ENCODE measurements at regions not wholly inside any gene's neighbourhood (a gene's known extent, or its start where the extent isn't known, plus 50 kb on each side); places are given as distances from the start of the nearest gene placed in this dataset.

GRCh38 chr7:145665499-145666258 is 450.9 kb upstream of the CNTNAP2 start:
- TF ChIP-seq POLR2A (IDR thresholded peaks at IDR 0.05): no peak
- TF ChIP-seq CTCF (IDR thresholded peaks at IDR 0.05): no peak
- Histone ChIP-seq H3K9me3 (no peaks in the 10 kb centered on the region), H3K36me3 (no peaks in the 10 kb centered on the region), H3K27me3 (no peaks in the 10 kb centered on the region), H3K4me3 (no peak overlapping the region), H3K4me1 (no peaks in the 10 kb centered on the region), H3K27ac (no peak overlapping the region)
- intact Hi-C loops (cut with DNase I): no loop called here
- 78% methylated on average over 3 of the region's 3 CpGs for WGBS (ENCODE audit: insufficient coverage, low coverage, low lambda C conversion rate, missing lambda C conversion rate)
- ATAC-seq (no peak), DNase-seq (no peak)

GRCh38 chr7:145655666-145656065 is 460.9 kb upstream of the CNTNAP2 start:
- no peak for ATAC-seq
- H3K4me3 ChIP-seq: no peak overlapping the region
- intact Hi-C loops (cut with DNase I): no loop called here
- H3K4me1 ChIP-seq: no peaks in the 10 kb centered on the region
- no peaks in the 10 kb centered on the region for H3K36me3 ChIP-seq
- H3K9me3 ChIP-seq: no peaks in the 10 kb centered on the region
- DNase-seq: no peak
- no peak for TF ChIP-seq CTCF (IDR thresholded peaks at IDR 0.05)
- no peak overlapping the region for H3K27ac ChIP-seq
- 67% methylated on average over 1 of the region's 1 CpG for WGBS (ENCODE audit: insufficient coverage, low coverage, low lambda C conversion rate, missing lambda C conversion rate)
- no peaks in the 10 kb centered on the region for H3K27me3 ChIP-seq

DNA sequence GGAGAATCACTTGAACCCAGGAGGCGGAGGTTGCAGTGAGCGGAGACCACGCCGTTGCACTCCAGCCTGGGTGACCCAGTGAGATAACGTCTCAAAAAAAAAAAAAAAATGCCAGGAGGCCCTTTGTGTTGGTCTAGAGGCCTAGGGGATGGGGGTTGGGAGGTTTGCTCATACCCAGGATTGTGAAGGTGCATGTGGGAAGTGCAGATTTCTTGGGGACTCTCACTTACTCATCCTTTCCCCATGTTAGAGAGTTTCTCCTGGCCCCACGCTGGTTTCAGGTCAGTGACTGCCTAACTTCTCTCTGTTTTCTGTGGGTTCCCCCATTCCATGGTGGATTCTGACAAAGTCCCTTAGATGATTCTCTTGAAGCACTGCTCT is 471.5 kb upstream of the CNTNAP2 start:
- H3K27me3 ChIP-seq: no peaks in the 10 kb centered on the region
- WGBS (ENCODE audit: insufficient coverage, low coverage, low lambda C conversion rate, missing lambda C conversion rate): 40% methylated on average over 1 of the region's 6 CpGs
- H3K27ac ChIP-seq: no peak overlapping the region
- intact Hi-C loops (cut with DNase I): no loop called here
- no peak overlapping the region for H3K4me3 ChIP-seq
- TF ChIP-seq CTCF (IDR thresholded peaks at IDR 0.05) (no peak), POLR2A (IDR thresholded peaks at IDR 0.05) (no peak)
- H3K4me1 ChIP-seq: no peaks in the 10 kb centered on the region
- DNase-seq (no peak), ATAC-seq (no peak)
- H3K36me3 ChIP-seq: no peaks in the 10 kb centered on the region
- H3K9me3 ChIP-seq: no peaks in the 10 kb centered on the region

DNA sequence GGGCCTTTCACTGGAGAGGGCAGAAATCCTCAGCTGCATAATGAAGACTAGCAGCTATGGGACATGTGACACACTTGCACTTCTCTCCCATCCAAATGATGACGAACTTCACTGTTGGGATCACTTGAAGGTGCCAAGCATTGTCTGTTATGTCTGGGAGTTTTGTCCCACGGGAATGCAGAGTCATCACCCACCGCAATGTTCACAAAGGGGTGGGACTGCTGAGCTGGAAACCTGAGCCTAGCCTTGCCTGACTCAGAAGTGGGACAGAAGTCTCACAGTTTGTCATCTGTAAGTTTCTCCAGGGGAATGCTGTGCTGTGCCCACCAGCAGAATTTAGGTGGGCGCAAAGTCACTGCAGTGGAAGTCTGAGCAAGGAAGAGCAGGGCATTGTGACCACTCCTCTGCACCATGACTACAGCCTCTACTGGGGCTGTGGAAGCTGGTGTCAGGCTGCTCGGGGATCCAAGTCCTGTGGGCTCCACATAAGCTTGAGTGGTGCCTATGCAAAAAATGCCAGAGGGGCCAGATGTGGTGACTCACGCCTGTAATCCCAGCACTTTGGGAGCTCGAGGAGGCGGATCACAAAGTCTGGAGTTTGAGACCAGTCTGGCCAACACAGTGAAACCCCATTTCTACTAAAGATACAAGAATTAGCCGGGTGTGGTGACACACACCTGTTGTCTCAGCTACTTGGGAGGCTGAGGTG is 472.0 kb upstream of the CNTNAP2 start:
- Histone ChIP-seq H3K9me3 (no peaks in the 10 kb centered on the region), H3K27me3 (no peaks in the 10 kb centered on the region), H3K4me1 (no peaks in the 10 kb centered on the region), H3K27ac (no peak overlapping the region), H3K4me3 (no peak overlapping the region), H3K36me3 (no peaks in the 10 kb centered on the region)
- ATAC-seq: no peak
- TF ChIP-seq CTCF (IDR thresholded peaks at IDR 0.05) (no peak), POLR2A (IDR thresholded peaks at IDR 0.05) (no peak)
- DNase-seq: no peak
- WGBS (ENCODE audit: insufficient coverage, low coverage, low lambda C conversion rate, missing lambda C conversion rate): 54% methylated on average over 5 of the region's 9 CpGs
- intact Hi-C loops (cut with DNase I): no loop called here

Measured in right lobe of liver (tissue), 6 donors.